ENCODE measurements at regions not wholly inside any gene's neighbourhood (a gene's known extent, or its start where the extent isn't known, plus 50 kb on each side); places are given as distances from the start of the nearest gene placed in this dataset.

DNA sequence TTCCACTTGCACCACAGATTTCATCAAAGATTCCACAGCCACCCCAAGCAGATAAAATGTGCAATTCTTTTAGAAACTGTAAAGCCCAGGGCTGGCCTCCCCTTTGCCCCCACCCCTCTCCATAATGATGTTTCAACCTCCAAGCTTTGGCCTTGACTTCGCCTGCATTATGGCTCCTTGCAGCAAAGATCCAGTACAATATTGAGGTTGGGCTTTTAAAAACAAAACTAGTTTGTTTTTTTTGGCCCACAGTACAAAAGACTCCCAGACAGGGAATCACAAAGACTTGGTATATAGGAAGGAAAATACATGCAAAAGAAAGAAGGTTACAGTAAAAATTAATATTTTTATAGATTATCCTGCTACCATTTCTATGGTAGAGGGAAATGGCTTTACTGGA, 356.5 kb upstream of the PTBP2 start:
- no peak for DNase-seq

- no peak for DNase-seq
Measured at GRCh38 chr1:96365596-96366390, 355.8 kb upstream of the PTBP2 start.

DNA sequence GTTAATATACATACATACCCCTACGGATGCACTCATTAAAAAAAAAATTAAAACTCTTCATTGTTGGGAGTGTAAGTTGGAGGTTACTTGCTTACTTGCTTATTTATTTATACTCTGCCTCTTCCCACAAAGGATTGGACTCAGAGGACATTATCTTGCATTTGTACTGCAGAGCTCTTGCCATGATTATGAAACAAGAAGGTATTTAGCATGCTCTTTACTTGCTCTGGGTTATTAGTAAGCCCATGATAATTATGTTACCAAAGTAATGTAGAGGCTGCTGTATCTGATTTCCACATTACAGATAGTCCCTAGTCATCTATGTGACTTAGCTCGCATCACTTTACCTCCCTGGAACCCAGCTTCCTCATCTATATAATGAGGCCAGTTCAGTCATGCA, 355.1 kb upstream of the PTBP2 start:
- no peak for DNase-seq

DNA sequence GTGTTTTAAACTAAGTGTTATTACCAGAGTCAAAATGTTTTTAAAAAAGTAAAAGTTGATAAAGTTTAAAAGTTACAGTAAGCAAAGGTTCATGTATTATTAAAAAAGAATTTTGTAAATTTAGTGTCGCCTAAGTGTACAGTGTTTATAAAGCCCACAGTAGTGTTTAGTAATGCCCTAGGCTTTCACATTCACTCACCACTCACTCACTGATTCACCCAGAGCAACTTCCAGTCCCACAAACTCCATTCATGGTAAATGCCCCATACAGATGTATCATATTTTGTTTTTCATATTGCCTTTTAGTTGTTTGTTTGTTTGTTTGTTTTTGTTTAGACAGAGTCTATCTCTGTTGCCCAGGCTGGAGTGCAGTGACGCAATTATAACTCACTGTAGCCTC, 353.8 kb upstream of the PTBP2 start:
- no peak for DNase-seq

DNA sequence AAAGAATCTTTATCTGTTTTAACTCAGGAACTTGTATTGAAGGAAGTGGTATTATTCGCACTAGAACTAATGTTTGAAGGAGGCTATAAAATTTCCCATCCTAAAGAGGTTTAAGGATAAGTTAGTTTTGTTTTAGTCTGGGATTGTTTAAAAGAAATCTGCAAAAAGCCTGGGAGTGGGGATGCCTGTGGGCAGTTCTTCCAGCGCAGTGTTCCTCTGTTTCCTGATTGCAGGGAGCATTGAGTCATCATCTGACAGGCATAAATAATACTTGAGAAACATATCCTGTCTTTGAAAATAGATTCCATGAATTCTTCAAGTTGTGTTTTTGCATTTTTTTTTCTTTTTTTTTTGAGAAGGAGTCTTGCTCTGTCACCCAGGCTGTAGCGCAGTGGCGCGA, 350.8 kb upstream of the PTBP2 start:
- no peak for DNase-seq

DNA sequence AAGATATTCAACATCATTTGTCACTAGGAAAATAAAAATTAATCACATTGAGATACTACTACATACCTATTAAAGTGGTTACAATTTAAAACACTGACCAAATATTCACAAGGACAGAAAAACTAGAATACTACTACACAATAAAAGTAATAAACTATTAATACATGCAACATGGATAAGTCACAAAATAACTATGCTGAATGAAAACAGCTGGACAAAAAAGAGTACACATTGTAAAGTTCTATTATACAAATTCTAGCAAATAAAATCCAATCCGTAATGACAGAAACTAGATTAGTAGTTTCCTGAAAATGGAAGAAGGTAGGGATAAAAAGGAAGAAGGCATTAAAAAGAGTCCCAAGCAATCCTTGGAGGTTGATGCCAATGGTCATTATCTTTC, 348.7 kb upstream of the PTBP2 start:
- no peak for DNase-seq

DNA sequence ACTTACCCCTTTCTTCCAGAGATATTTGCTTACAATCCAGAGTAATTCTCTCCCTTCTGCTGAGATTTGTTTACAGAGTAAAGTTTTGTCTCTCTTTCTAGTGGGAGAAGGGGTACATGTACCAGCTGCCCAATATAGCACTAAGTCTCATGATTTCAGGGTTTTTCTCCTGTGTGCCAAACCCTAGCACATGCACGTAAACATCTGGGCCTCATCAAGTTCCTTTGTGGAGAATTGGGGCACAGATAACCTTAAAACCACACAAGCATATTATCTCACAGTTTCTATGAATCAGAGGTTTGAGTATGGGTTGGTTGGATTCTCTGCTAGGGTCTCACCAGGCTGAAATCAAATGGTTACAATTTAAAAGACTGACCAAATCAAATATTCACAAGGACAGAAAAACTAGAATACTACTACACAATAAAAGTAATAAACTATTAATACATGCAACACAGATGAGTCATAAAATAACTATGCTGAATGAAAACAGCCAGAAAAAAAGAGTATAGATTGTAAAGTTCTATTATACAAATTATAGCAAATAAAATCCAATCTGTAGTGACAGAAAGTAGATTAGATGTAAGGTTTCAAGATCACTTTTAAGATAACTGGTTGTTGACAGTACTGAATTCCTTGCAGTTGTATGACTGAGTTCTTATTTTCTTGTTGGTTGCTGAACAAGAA, 347.4 kb upstream of the PTBP2 start:
- no peak for DNase-seq

DNA sequence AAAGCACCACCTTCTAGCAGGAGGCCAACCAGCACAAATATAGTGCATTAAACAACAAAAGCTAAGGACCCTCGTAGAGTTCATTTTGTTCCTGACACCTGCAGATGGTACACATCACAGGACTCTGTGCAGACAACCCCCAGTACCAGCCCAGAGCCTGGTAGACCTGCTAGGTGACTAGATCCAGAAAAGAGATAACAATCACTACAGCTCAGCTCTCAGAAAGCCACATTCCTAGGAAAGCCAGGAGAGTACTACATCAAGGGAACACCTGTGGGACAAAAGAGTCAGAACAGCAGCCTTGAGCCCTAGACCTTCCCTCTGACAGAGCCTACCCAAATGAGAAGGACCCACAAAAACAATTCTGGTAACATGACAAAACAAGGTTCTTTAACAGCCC, 344.7 kb upstream of the PTBP2 start:
- DNase-seq: no peak

- DNase-seq: no peak
Measured at GRCh38 chr1:96384611-96385010, 337.0 kb upstream of the PTBP2 start.

DNA sequence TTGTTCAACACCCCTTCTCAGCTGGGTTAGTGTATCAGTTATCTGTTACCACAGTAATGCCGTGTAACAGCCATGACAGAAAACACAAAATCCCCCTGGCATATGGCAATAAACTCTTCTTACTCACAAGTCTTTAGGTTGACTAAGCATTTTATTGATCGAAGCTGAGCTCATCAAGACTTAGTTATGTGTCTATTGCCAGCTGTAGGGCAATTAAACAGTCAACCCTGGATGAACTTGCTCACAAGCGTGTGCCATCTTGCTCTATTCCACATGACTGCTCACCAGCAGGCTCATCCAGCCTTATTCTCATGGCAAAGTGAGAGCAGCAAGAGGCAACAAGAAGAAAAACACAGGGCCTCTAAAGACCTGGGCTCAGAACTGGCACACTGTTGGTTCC, 333.8 kb upstream of the PTBP2 start:
- DNase-seq: no peak

DNA sequence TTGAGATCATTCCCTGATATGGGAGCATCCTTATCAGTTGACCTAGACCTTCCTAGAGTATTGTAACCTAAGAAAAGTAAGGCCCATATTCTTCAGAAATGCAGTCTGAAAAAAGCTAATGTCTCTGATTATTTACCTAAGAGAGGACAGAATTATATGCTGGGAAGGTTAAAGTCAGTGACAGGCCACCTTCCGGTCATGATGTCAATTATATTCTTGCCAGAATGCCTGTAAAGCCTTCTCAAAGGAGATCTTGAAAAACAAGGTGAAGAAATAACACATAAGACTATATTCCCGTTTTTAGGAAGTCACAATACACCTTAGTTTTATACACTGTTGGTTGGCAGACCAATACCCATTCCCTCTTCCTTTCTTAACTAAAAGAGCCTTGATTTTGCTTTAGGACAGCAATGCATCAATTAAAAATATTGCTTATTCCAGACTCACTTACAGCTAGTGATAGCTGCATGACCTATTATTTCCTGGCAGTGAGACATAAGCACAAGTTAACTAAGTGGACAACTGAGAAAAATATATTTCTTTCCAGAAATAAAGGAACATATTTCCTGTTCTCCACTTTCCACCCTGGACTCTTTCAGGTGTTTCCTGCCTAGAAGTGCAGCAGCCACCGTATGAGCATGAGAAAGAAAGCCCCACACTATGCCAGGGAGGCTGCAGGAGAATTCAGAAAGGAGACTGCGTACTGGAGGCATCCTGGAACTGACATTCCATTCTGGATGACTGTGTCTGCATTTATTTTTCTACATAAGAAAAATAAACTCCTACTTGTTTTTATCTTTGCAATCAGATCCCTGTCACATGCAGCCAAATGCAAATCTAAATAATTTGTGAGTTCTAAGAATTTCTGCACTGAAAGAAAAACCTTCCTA, 332.9 kb upstream of the PTBP2 start:
- DNase-seq: no peak

DNA sequence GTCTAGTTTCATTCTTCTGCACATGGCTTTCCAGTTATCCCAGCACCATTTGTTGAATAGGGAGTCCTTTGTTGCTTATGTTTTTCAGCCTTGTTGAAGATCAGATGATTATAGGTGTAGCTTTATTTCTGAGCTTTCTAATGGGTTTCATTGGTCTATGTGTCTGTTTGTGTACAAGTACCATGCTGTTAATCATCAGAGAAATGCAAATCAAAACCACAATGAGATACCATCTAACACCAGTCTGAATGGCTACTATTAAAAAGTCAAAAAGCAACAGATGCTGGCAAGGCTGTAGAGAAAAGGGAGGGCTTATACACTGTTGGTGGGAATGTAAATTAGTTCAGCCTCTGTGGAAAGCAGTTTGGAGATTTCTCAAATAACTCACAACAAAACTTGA, 321.5 kb upstream of the PTBP2 start:
- DNase-seq: no peak

GRCh38 chr1:96409087-96409486, 312.5 kb upstream of the PTBP2 start:
- DNase-seq: no peak

- DNase-seq: no peak
Measured at GRCh38 chr1:96409689-96410088, 311.9 kb upstream of the PTBP2 start.

- DNase-seq: no peak
Measured at GRCh38 chr1:96411006-96411405, 310.6 kb upstream of the PTBP2 start.

- no peak for DNase-seq
Measured at GRCh38 chr1:96414598-96414997, 307.0 kb upstream of the PTBP2 start.

DNA sequence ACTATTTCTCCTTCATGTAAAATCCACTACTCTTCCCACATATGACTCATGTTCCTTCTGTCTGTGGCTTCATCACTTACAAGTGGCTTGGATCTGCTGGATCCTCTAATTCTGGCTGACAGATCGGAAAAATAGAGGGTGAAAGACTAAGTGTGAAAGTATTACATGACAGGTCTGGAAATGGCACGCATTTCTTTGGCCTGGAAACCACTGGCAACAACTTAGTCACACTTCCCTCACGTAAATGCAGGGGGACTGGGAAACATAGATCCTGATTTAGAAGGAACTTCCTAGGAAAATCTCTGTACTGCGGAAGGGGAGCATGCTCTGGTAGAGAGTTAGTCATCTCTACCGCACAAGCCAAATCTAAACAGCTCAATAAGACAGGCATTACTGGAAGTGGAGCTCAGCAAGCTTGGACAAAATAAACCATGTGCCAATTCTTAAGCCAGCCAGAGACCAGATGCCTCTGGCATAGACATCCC, 305.4 kb upstream of the PTBP2 start:
- no peak for DNase-seq

DNA sequence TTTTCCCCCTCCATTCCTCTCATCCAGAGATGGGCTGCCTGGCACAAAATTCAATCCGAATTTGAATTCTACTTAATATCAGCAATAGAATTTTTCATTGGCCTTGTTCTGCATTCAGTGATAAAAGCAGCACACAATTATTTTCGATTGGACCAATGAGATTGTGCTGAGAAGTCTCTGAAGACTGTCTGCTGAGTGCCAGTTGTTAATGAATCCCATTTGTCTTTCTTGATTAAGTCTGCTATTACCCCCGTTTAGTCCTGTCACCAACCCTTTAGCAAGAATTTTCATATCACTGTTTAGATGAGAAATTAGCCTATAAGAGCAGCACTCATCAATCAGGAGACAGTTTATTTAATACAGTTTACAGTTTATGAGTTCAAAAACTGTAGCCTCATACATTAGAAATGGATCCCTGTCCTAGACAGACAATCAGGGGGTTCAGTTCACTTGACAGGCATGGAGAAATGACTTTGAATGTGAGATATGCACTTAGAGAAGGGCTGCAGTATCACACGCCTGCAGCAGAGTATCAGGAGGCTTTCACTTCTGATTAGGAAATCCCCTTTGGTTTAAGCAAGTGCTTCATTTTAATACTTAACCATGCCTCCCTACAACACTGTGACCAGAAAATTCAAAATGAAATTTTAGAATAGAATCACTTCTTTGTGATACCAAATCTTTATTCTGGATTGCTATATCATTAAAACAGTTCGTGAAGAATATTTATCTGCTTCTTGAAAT, 304.7 kb upstream of the PTBP2 start:
- no peak for DNase-seq

DNA sequence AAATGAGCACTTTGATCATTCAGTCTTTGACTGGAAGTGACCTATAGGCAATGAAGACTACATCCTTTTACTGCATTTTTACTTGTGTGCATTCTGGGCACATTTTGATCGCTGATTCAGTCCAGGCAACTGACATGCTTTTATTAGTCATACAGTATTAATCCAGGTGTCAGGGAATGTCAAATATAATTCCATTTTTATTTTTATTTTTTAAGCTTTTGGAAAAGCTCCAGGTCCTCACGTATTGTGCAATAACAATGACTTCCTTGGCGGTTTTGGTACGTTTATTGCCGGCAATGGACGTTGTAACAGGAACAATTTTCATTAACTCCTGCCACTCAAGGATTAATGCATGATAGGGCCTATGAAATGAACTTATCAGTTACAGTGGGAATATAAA, 302.6 kb upstream of the PTBP2 start:
- no peak for DNase-seq

DNA sequence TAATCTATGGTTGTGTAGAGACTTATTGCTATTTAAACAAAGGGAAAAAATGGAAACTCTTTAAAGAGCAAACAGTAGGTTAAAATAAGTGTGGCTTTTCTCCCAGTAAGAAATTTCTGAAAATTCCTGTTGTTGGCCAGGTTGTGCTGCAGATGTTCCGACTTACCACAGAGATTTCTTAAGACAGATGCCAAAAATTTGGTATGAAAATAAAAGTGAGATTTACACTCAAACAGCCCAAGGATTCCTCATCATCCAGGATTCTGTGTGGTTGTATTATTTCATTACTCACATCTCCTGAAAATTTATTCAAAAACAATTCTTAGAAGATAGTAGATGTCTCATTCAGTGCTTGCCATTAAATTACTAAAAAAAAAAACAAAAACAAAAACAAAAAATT, 296.7 kb upstream of the PTBP2 start:
- DNase-seq: no peak

DNA sequence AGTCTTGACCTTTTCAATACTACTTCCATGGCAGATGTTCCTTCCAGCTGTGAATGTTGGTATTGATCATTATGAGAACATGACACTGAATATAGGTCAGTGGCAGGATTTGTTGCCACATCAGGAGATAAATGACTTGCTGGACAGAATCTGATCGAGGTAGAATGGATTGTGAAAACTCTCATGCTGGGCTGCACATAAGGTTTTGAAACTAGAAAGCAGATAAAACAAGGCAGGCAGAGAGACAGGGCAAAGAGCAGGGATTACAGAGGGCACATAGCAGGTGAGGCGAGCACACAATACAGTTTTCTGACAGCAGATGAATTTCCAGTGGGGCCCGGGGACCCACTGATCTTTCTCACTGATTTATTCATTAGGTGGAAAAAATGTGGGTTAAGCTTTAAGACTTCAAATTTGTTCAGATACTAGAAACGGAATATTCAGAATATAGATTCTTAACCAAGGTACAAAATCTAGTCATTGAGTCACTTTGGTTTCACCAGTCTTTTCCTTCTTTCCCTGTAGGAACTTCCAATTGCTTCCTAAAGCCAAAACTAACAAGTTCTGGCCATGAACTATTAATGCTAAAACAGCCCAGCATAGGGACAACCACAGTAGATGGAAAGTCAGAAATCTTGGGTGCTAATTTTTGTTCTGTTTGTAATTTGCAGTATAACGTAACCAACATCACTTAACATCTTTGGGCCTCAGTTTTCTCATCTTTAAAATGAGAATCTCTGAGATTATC, 296.0 kb upstream of the PTBP2 start:
- no peak for DNase-seq

Measured in left kidney (tissue), 1 donor.